H9 (cell line): ENCODE measurements at regions not wholly inside any gene's neighbourhood (a gene's known extent, or its start where the extent isn't known, plus 50 kb on each side); places are given as distances from the start of the nearest gene placed in this dataset.

Source experiments
- DNase-seq: peaks from one replicate; pipeline ENCODE4 v3.0.0-alpha.2; 2017
- H2AFZ ChIP-seq: one replicate; pipeline ENCODE4 v1.6.1; 2013; ENCODE audit warnings: mild to moderate bottlenecking, low read length, control low read depth, moderate library complexity
- H2AK5ac ChIP-seq: 2 replicates; pipeline ENCODE4 v1.6.1; 2013; ENCODE audit warnings: low read length, control low read depth, mixed read lengths; ENCODE audit not compliant: insufficient read length
- H2BK120ac ChIP-seq: one replicate; pipeline ENCODE4 v1.6.1; 2013; ENCODE audit warnings: low read depth, mild to moderate bottlenecking, low read length, control low read depth, inconsistent platforms; ENCODE audit not compliant: poor library complexity, severe bottlenecking
- H2BK12ac ChIP-seq: 2 replicates; pipeline ENCODE4 v1.6.1; 2013; ENCODE audit warnings: low read length, control low read depth, mixed read lengths, low read depth; ENCODE audit not compliant: insufficient read length
- H2BK15ac ChIP-seq: 2 replicates; pipeline ENCODE4 v1.6.1; 2013; ENCODE audit warnings: low read depth, low read length, control low read depth
- H2BK20ac ChIP-seq: one replicate; pipeline ENCODE4 v1.6.1; 2013; ENCODE audit warnings: low read depth, mild to moderate bottlenecking, low read length, control low read depth, inconsistent platforms; ENCODE audit not compliant: poor library complexity, severe bottlenecking
- H2BK5ac ChIP-seq: 2 replicates; pipeline ENCODE4 v1.6.1; 2013; ENCODE audit warnings: low read length, control low read depth, mixed read lengths; ENCODE audit not compliant: insufficient read length
- H3K14ac ChIP-seq: 2 replicates; pipeline ENCODE4 v1.6.1; 2013; ENCODE audit warnings: low read length, control low read depth; ENCODE audit not compliant: insufficient read depth
- H3K18ac ChIP-seq: 2 replicates; pipeline ENCODE4 v1.6.1; 2013; ENCODE audit warnings: low read depth, mild to moderate bottlenecking, mixed read lengths, low read length, control low read depth; ENCODE audit not compliant: insufficient read length
- H3K23ac ChIP-seq: 2 replicates; pipeline ENCODE4 v1.6.1; 2013; ENCODE audit warnings: low read length, control low read depth, mixed read lengths, low read depth; ENCODE audit not compliant: insufficient read length
- H3K23me2 ChIP-seq: 2 replicates; pipeline ENCODE4 v1.6.1; 2013; ENCODE audit warnings: low read depth, mild to moderate bottlenecking, mixed read lengths, low read length, control low read depth; ENCODE audit not compliant: insufficient read length, poor library complexity, severe bottlenecking
- H3K27ac ChIP-seq: 2 replicates; pipeline ENCODE4 v1.5.1; 2013; ENCODE audit warnings: low read length, control low read depth, mixed read lengths, low read depth; ENCODE audit not compliant: insufficient read length
- H3K27me3 ChIP-seq: 2 replicates; pipeline ENCODE4 v1.6.1; 2013; ENCODE audit warnings: low read length, control low read depth, inconsistent platforms; ENCODE audit not compliant: insufficient read depth
- H3K4ac ChIP-seq: 2 replicates; pipeline ENCODE4 v1.6.1; 2013; ENCODE audit warnings: low read depth, mild to moderate bottlenecking, control low read depth, inconsistent platforms, low read length, moderate library complexity
- H3K4me1 ChIP-seq: 2 replicates; pipeline ENCODE4 v1.6.1; 2013; ENCODE audit warnings: low read length, control low read depth, inconsistent platforms; ENCODE audit not compliant: insufficient read depth
- H3K4me2 ChIP-seq: 2 replicates; pipeline ENCODE4 v1.6.1; 2013; ENCODE audit warnings: low read length, control low read depth, mixed read lengths; ENCODE audit not compliant: insufficient read length, insufficient read depth
- H3K56ac ChIP-seq: 2 replicates; pipeline ENCODE4 v1.6.1; 2013; ENCODE audit warnings: low read depth, mild to moderate bottlenecking, mixed read lengths, low read length, control low read depth; ENCODE audit not compliant: insufficient read length
- H3K79me1 ChIP-seq: 2 replicates; pipeline ENCODE4 v1.6.1; 2013; ENCODE audit warnings: low read depth, mild to moderate bottlenecking, moderate library complexity, low read length, control low read depth, inconsistent platforms; ENCODE audit not compliant: insufficient read depth, poor library complexity, severe bottlenecking
- H3K79me2 ChIP-seq: 2 replicates; pipeline ENCODE4 v1.6.1; 2013; ENCODE audit warnings: low read length, control low read depth, inconsistent platforms; ENCODE audit not compliant: insufficient read depth
- H3K9ac ChIP-seq: 2 replicates; pipeline ENCODE4 v1.6.1; 2013; ENCODE audit warnings: low read length, control low read depth, mixed read lengths; ENCODE audit not compliant: insufficient read length; ENCODE audit errors: extremely low read depth
- H3K9me3 ChIP-seq: one replicate; pipeline ENCODE4 v1.6.1; 2013; ENCODE audit warnings: low read depth, low read length, inconsistent platforms; ENCODE audit not compliant: control insufficient read depth
- H3T11ph ChIP-seq: one replicate; pipeline ENCODE4 v1.6.1; 2013; ENCODE audit warnings: mild to moderate bottlenecking, low read length, control low read depth, inconsistent platforms
- H4K20me1 ChIP-seq: one replicate; pipeline ENCODE4 v1.6.1; 2013; ENCODE audit not compliant: control insufficient read depth, insufficient read length, insufficient read depth
- H4K5ac ChIP-seq: 2 replicates; pipeline ENCODE4 v1.6.1; 2013; ENCODE audit warnings: low read depth, mild to moderate bottlenecking, mixed read lengths, low read length, control low read depth; ENCODE audit not compliant: insufficient read length
- H4K8ac ChIP-seq: replicated peaks from 2 replicates; pipeline ENCODE4 v1.6.1; 2013; ENCODE audit warnings: low read length, control low read depth, mixed read lengths, low read depth; ENCODE audit not compliant: insufficient read length
- H4K91ac ChIP-seq: 2 replicates; pipeline ENCODE4 v1.6.1; 2013; ENCODE audit warnings: low read depth, mild to moderate bottlenecking, moderate library complexity, mixed read lengths, low read length, control low read depth; ENCODE audit not compliant: insufficient read length
- H3K27ac Mint-ChIP-seq, 3 experiments: 2 replicates in 2 of 3; 3 replicates in 1 of 3; pipeline ENCODE4 v1.8.0; 2020 to 2021; ENCODE audit warnings: mixed read lengths in 3 of 3, mild to moderate bottlenecking in 1 of 3, moderate library complexity in 1 of 3
- H3K27me3 Mint-ChIP-seq: 2 replicates; pipeline ENCODE4 v1.8.0; 2021; ENCODE audit warnings: low read depth, mild to moderate bottlenecking, moderate library complexity, mixed read lengths
- H3K36me3 Mint-ChIP-seq, 3 experiments: 2 replicates in 2 of 3; 3 replicates in 1 of 3; pipeline ENCODE4 v1.8.0; 2020 to 2021; ENCODE audit warnings: low read depth in 3 of 3, mixed read lengths in 3 of 3; ENCODE audit not compliant: insufficient read depth in 1 of 3
- H3K4me1 Mint-ChIP-seq, 2 experiments: 2 replicates each; pipeline ENCODE4 v1.8.0; 2020; ENCODE audit warnings: mixed read lengths in 2 of 2
- H3K4me3 Mint-ChIP-seq, 2 experiments: 2 replicates in 1 of 2; 3 replicates in 1 of 2; pipeline ENCODE4 v1.8.0; 2020 to 2021; ENCODE audit warnings: mild to moderate bottlenecking in 2 of 2, mixed read lengths in 2 of 2, moderate library complexity in 1 of 2
- H3K9me3 Mint-ChIP-seq, 2 experiments: 2 replicates in 1 of 2; 3 replicates in 1 of 2; pipeline ENCODE4 v1.8.0; 2020; ENCODE audit warnings: mild to moderate bottlenecking in 2 of 2, mixed read lengths in 2 of 2, moderate library complexity in 1 of 2
- CTCF ChIP-seq: fragments of 200-600 bp; sonication (generic); conservative IDR thresholded peaks from 3 replicates; pipeline ENCODE4 v1.8.0; 2021; ENCODE audit warnings: antibody characterized with exemption, mild to moderate bottlenecking
- WGBS: extraction: QIAGEN DNeasy Blood & Tissue Kit; methylation state at CpG from one replicate; pipeline ENCODE4 v1.1.7; 2013; ENCODE audit warnings: missing lambda C conversion rate, low lambda C conversion rate, mixed read lengths; ENCODE audit not compliant: insufficient read length; ENCODE audit errors: extremely low coverage; 5-methylcytosine and 5-hydroxymethylcytosine counted together

DNA sequence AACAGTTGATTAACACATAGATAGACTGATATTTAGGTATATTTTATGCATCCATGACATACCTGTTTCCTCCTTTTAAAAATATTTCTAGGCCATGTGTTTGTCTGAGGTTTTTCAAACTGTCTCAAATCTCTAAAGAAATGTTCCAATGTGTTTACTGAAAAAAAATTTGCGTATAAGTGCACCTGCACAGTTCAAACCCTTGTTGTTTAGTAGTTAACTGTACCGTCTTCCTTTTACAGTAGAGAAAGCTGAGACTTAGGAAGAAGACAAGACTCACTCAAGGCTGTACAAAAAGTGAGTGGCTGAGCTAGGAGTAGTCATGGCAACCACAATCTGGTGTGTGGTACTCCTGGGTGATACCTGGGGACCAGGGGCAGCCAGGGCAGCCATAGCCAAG lies 934.6 kb downstream of the VRK1 start:
- no peaks in the 10 kb centered on the region for H3K27me3 ChIP-seq
- H3K14ac ChIP-seq: no peak overlapping the region
- H2BK120ac ChIP-seq: no peak overlapping the region
- no peak overlapping the region for H2BK20ac ChIP-seq
- H2AFZ ChIP-seq: no peak overlapping the region
- H3K36me3 Mint-ChIP-seq: peaks cover 0 to 3% (median 0%) of the 10 kb centered on the region in 3 experiments; a peak in 1 of 7 replicates
- no peaks in the 10 kb centered on the region for H4K20me1 ChIP-seq
- no peak overlapping the region for H2BK5ac ChIP-seq
- no peaks in the 10 kb centered on the region for H3K27me3 Mint-ChIP-seq
- no peaks in the 10 kb centered on the region for H3K79me1 ChIP-seq
- H3K56ac ChIP-seq: no peak overlapping the region
- no CpG with 5 or more reads among the region's 2 CpGs for WGBS
- H2BK15ac ChIP-seq: no peak overlapping the region
- no peak overlapping the region for H4K5ac ChIP-seq
- no peak overlapping the region for H2BK12ac ChIP-seq
- no peak overlapping the region for H3K4me3 Mint-ChIP-seq
- no peak overlapping the region for H3K27ac Mint-ChIP-seq
- H3K27ac ChIP-seq: no peak overlapping the region
- H3K4me1 ChIP-seq: no peaks in the 10 kb centered on the region
- H4K91ac ChIP-seq: no peak overlapping the region
- H3K4me2 ChIP-seq: no peak overlapping the region
- no peak overlapping the region for H3K9ac ChIP-seq
- no peaks in the 10 kb centered on the region for H3K79me2 ChIP-seq
- H3K9me3 Mint-ChIP-seq: peaks cover 0 to 3% of the 10 kb centered on the region in 2 experiments; a peak in 3 of 5 replicates
- H3K9me3 ChIP-seq: no peaks in the 10 kb centered on the region
- no peak overlapping the region for H3K23ac ChIP-seq
- H2AK5ac ChIP-seq: no peak overlapping the region
- H3K4me1 Mint-ChIP-seq: no peaks in the 10 kb centered on the region
- no peak overlapping the region for H3T11ph ChIP-seq
- no peak for DNase-seq
- H3K23me2 ChIP-seq: no peaks in the 10 kb centered on the region
- no peak overlapping the region for H3K18ac ChIP-seq
- H3K4ac ChIP-seq: no peak overlapping the region
- no peak for TF ChIP-seq CTCF
- H4K8ac ChIP-seq: no peak overlapping the region
